Choroid plexus epithelial cell (primary cell): ENCODE measurements at regions not wholly inside any gene's neighbourhood (a gene's known extent, or its start where the extent isn't known, plus 50 kb on each side); places are given as distances from the start of the nearest gene placed in this dataset.

Experiments
- DNase-seq: peaks from one replicate; pipeline ENCODE4 v3.0.0-alpha.2; 2010; ENCODE audit warnings: low read depth
- H3K4me3 ChIP-seq: 2 replicates; pipeline ENCODE4 v1.5.1; 2011; ENCODE audit warnings: low read depth, mild to moderate bottlenecking, control low read depth, low read length, moderate library complexity
- TF ChIP-seq, protein P1 (sequence below): conservative IDR thresholded peaks from 2 replicates; pipeline ENCODE4 v1.5.1; 2011; ENCODE audit warnings: low read depth, mild to moderate bottlenecking, control low read depth, inconsistent platforms, low read length, moderate library complexity

DNA sequence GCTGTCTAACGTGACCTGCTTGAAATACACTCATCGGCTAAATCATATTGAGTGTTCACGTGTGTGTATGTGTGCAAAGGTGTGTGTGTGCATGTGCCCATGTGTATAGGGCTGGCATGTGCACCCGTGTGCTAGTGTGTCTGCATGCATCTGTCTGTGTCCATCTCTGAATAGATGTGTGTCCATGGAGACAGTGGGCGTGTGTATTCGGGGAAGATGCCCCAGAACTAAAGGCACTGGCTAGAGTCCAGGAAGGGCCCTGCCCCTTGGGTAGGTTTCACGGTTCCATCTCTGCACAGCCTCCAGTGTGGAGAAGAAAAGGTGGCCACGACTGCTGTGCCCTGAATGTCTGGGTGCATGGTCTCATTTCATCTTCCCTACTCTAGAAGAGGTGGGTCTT lies 220.3 kb downstream of the MN1 start:
- no peak for DNase-seq
- TF ChIP-seq, protein P1, sequence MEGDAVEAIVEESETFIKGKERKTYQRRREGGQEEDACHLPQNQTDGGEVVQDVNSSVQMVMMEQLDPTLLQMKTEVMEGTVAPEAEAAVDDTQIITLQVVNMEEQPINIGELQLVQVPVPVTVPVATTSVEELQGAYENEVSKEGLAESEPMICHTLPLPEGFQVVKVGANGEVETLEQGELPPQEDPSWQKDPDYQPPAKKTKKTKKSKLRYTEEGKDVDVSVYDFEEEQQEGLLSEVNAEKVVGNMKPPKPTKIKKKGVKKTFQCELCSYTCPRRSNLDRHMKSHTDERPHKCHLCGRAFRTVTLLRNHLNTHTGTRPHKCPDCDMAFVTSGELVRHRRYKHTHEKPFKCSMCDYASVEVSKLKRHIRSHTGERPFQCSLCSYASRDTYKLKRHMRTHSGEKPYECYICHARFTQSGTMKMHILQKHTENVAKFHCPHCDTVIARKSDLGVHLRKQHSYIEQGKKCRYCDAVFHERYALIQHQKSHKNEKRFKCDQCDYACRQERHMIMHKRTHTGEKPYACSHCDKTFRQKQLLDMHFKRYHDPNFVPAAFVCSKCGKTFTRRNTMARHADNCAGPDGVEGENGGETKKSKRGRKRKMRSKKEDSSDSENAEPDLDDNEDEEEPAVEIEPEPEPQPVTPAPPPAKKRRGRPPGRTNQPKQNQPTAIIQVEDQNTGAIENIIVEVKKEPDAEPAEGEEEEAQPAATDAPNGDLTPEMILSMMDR, result no peak
- no peak overlapping the region for H3K4me3 ChIP-seq

DNA sequence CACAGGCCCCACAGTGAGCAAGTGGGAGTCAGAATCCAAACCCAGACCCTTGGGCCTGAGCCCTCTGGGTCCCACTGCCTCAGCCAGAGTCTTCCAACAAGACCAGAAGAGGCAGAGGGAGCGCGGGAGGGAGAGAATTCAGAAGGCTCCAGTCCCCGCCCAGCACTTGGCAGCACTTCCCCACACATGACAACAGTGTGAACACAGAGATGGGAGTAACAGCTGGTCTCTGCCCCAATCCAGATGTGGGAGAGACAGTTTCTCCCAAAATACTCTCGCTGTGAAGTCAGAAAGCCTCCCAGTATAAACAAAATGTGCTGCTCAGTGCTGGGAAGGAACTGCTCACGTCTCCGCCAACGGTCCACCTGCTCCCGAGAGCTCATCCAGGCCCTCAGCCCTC lies 219.9 kb downstream of the MN1 start:
- DNase-seq, result peak; percentile 55
- no peak overlapping the region for H3K4me3 ChIP-seq
- TF ChIP-seq, protein P1, result no peak

GRCh38 chr22:27583856-27584255 lies 217.7 kb downstream of the MN1 start:
- TF ChIP-seq, protein P1, result no peak
- DNase-seq, result no peak
- H3K4me3 ChIP-seq, result no peak overlapping the region

DNA sequence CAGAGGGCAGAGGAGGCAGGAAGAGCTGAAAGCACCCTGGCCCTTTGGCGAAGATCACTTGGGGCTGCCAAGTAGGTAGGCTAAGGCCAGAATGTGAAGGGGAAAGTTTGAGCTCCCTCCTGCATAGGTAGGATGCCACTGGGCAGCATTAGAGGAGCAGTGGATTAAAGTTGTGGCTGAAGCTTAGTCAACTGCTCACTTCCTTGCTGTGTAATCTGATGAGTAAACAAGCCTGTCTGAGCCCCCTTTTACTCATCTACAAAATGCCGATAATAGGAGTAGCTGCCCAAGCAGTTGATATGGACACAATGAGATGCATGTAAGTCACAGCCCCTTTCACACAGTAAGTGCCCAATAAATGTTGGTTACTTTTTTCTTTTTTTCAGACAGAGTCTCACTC lies 216.4 kb downstream of the MN1 start:
- no peak overlapping the region for H3K4me3 ChIP-seq
- TF ChIP-seq, protein P1, result no peak
- no peak for DNase-seq

DNA sequence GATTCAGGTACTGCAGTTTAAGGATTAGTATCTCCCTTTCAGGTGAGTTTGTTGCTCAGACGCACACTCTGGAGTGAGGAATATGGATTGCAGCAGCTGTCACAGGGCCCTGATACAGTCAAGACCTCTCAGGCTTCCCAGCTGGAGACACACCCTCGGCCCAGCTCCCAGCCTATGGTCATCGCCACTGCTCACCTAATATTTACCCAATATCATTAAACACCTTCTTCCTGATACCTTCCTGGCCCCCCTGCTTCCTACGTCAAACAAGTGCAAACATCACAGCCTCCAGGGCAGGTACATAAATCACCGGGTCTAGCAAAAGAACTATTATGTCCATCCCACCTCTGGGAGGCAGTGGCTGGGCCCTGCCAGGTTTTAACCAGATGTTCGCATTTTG lies 213.3 kb downstream of the MN1 start:
- TF ChIP-seq, protein P1, result no peak
- H3K4me3 ChIP-seq, result no peak overlapping the region
- no peak for DNase-seq

DNA sequence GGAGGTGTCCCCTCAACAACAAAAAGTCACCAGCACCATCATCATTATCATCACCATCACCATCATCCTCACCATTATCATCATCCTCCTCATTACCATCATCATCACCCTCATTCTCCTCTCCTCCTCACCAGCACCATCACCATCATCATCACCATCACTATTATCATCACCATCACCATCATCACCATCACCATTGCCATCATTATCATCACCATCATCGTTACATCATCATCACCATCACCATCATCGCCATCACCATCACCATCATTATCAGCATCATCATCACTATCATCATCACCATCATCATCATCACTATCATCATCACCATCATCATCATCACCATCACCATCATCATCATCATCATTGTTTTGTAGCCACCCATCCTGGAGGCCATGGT lies 212.6 kb downstream of the MN1 start:
- TF ChIP-seq, protein P1, result no peak
- DNase-seq, result no peak

DNA sequence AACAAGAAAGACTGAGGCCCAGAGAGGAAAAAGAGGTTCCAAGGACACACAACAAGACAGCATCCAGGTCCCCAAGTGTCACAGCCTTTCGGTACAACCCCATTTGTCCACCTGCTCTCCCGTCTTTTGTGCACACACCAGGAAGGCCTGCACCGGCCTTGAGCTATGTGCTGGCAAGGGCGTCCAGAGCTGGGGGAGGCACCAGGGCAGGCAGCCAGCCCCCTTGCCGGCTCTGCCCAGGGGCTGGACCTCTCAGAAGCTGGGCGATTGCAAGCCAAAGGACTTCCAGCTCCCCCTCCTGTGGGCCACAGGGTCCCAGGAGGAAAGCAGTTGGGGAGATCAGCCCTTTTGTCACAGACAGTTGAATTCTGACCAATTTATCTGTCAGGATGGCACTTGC lies 210.5 kb downstream of the MN1 start:
- no peak for DNase-seq
- TF ChIP-seq, protein P1, result no peak

More for the DNA sequence above, 212.6 kb downstream of the MN1 start:
- no peak overlapping the region for H3K4me3 ChIP-seq

More for the DNA sequence above, 210.5 kb downstream of the MN1 start:
- H3K4me3 ChIP-seq, result no peak overlapping the region
